ENCODE measurements at regions not wholly inside any gene's neighbourhood (a gene's known extent, or its start where the extent isn't known, plus 50 kb on each side); places are given as distances from the start of the nearest gene placed in this dataset.

DNA sequence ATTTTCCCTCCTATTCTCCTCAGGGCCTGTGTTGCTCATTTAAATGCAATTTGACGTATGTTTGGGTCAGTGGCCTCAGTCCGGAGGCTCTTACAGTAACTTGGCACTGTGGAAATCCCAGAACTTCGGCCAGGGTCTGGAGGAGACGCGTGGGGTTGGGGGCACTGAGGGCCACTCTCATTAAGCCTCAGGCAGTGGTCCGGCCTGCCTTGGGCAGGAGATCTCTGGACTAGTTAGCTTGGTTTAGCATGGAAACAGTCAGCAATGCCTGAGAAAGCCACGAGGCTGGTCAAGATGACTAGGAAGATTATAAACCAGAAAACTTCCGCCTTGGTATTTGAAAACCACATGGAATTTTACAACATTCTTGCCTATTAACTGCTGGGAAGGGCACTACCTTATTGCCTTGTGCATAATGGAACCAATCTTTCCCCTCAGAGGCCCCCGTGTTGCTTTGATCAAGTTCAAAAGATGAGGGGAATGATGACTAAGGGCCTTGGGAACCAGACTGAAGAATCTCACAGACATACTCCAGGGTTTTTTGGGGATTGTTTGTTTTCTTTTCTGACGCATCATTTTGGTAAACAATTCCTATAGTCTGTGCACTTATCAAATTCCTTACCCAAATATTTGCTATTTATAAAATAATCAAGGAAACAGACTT is 206.0 kb upstream of the PREP start:
- TF ChIP-seq YY1 (IDR thresholded peaks at IDR 0.05; ENCODE audit: insufficient read depth, insufficient read length) (no peak), SUZ12 (IDR thresholded peaks at IDR 0.05; ENCODE audit: extremely low read depth, insufficient read depth, insufficient read length) (no peak), ZNF274 (IDR thresholded peaks at IDR 0.05; ENCODE audit: low read depth, low read length) (no peak)
